Transverse colon (tissue), 4 donors: ENCODE measurements at regions not wholly inside any gene's neighbourhood (a gene's known extent, or its start where the extent isn't known, plus 50 kb on each side); places are given as distances from the start of the nearest gene placed in this dataset.
"Not testable (repeated sequence)": the region's sequence is repeated elsewhere in the genome, so short reads cannot be mapped to it uniquely, and the experiment has no call there.

ENCODE experiments used
- DNase-seq: peaks from one replicate; pipeline ENCODE4 v3.0.0-alpha.2; 2019
- H3K27ac ChIP-seq, 4 donors: fragments of 200-600 bp; sonication (generic); 2 replicates each; pipeline ENCODE4 v1.5.1; 2016 to 2018; ENCODE audit warnings: inconsistent platforms in 4 of 4
- H3K27me3 ChIP-seq: fragments of 200-600 bp; sonication (generic); 2 replicates; pipeline ENCODE4 v1.5.1; 2017; ENCODE audit warnings: inconsistent platforms
- H3K36me3 ChIP-seq, 4 donors: fragments of 200-600 bp; sonication (generic); 2 replicates each; pipeline ENCODE4 v1.5.1; 2017 to 2019; ENCODE audit warnings: inconsistent platforms in 4 of 4
- H3K4me1 ChIP-seq, 4 donors: fragments of 200-600 bp; sonication (generic); 2 replicates each; pipeline ENCODE4 v1.5.1; 2017 to 2020; ENCODE audit warnings: inconsistent platforms in 4 of 4
- H3K4me3 ChIP-seq, 4 donors: fragments of 200-600 bp; sonication (generic); 1 replicate in 1 of 4; 2 replicates in 3 of 4; pipeline versions ENCODE4 v1.5.1 to v1.6.1; 2017 to 2019; ENCODE audit warnings: inconsistent platforms in 4 of 4
- H3K9me3 ChIP-seq, 2 donors: fragments of 200-600 bp; sonication (generic); 2 replicates each; pipeline ENCODE4 v1.5.1; 2017 to 2019; ENCODE audit warnings: inconsistent platforms in 2 of 2
- EP300 ChIP-seq: sonication (generic); formaldehyde crosslinking; IDR thresholded peaks from one replicate; pipeline ENCODE4 v1.6.1; 2017; ENCODE audit warnings: antibody characterized with exemption, low read depth
- POLR2A ChIP-seq: fragments of 450-650 bp; IDR thresholded peaks from one replicate; pipeline ENCODE4 v1.6.1; 2016; ENCODE audit warnings: antibody characterized with exemption, mild to moderate bottlenecking, moderate library complexity
- POLR2AphosphoS5 ChIP-seq, 3 donors: sonication (generic); formaldehyde crosslinking; IDR thresholded peaks; one replicate each; pipeline ENCODE4 v1.6.1; 2016; ENCODE audit warnings: antibody characterized with exemption in 3 of 3
- WGBS, 2 donors: methylation state at CpG; one replicate each; pipeline ENCODE4 v1.1.5; 2018; ENCODE audit warnings: low coverage in 1 of 2; 5-methylcytosine and 5-hydroxymethylcytosine counted together
- in situ Hi-C, 4 donors: fragments of 200-750 bp; cut with MboI; loops; one replicate each; pipeline versions ENCODE4 v1.15.0 to v1.15.1; 2017; ENCODE audit warnings: low sequenced_read_pairs in 3 of 4, low pct_ligation_motif_present in 1 of 4, low pct_unique_long_range_greater_than_20kb in 1 of 4
- intact Hi-C: fragments of 100-400 bp; cut with DNase I; formaldehyde crosslinking; loops from one replicate; pipeline ENCODE4 v1.15.1; 2023; ENCODE audit warnings: low total_unique reads
- TF ChIP-seq, protein P1 (sequence below), 5 experiments: fragments of 200-600 bp in 3 of 5; fragments of 450-650 bp in 2 of 5; sonication (generic) in 3 of 5; IDR thresholded peaks; 1 replicate in 2 of 5; 2 replicates in 3 of 5; pipeline ENCODE4 v1.5.1; 2016 to 2017; ENCODE audit warnings: antibody characterized with exemption in 5 of 5, inconsistent platforms in 3 of 5, mild to moderate bottlenecking in 2 of 5, moderate library complexity in 1 of 5

DNA sequence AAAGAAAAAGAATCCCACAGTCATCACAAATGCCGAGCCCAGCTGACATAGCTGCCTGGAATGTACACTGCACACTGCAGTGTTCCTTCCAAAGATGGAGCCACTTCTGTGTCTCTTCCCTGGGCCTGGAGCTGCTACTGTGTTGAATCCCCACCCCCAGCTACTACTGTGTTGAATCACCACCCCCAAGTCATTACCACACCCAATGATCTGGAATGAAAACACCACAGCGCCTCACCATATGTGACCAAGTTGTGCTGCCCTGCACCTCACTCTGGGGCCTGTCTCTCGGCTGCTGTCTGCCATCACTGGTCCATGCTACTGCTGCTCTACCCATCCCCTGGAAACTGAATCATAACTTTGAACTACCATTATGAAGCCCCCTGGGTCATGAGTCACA is 861.2 kb downstream of the UQCRFS1 start:
- Histone ChIP-seq H3K4me3 (no peak overlapping the region), H3K4me1 (no peaks in the 10 kb centered on the region), H3K36me3 (no peaks in the 10 kb centered on the region), H3K9me3 (no peaks in the 10 kb centered on the region), H3K27ac (no peak overlapping the region), H3K27me3 (no peaks in the 10 kb centered on the region)
- intact Hi-C loops (no loop called here), in situ Hi-C loops (no loop called here)
- 74 to 75% methylated on average over 1 to 3 of the region's 3 CpGs for WGBS, 2 donors
- no peak for TF ChIP-seq POLR2A
- TF ChIP-seq POLR2AphosphoS5 (IDR thresholded peaks at IDR 0.05): no peak
- no peak for TF ChIP-seq EP300
- TF ChIP-seq, protein P1, sequence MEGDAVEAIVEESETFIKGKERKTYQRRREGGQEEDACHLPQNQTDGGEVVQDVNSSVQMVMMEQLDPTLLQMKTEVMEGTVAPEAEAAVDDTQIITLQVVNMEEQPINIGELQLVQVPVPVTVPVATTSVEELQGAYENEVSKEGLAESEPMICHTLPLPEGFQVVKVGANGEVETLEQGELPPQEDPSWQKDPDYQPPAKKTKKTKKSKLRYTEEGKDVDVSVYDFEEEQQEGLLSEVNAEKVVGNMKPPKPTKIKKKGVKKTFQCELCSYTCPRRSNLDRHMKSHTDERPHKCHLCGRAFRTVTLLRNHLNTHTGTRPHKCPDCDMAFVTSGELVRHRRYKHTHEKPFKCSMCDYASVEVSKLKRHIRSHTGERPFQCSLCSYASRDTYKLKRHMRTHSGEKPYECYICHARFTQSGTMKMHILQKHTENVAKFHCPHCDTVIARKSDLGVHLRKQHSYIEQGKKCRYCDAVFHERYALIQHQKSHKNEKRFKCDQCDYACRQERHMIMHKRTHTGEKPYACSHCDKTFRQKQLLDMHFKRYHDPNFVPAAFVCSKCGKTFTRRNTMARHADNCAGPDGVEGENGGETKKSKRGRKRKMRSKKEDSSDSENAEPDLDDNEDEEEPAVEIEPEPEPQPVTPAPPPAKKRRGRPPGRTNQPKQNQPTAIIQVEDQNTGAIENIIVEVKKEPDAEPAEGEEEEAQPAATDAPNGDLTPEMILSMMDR (IDR thresholded peaks at IDR 0.05): no peak
- DNase-seq: no peak

DNA sequence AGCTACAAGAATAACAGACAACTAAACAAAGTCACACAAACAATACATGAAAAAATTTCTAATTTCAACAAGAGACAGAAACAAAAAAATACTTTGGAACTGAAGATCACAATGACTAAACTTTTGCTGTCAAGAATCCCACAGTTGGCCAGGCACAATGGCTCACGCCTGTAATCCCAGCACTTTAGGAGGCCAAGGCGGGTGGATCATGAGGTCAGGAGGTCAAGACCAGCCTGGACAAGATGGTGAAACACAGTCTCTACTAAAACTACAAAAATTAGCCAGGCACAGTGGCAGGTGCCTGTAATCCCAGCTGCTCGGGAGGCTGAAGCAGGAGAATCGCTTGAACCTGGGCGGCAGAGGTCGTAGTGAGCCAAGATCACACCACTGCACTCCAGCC is 861.6 kb downstream of the UQCRFS1 start:
- H3K27ac ChIP-seq, in situ Hi-C loops, H3K4me1 ChIP-seq, H3K4me3 ChIP-seq, DNase-seq, H3K27me3 ChIP-seq, H3K36me3 ChIP-seq, intact Hi-C loops, H3K9me3 ChIP-seq: not testable (repeated sequence)
- 84 to 91% methylated on average over 6 of the region's 6 CpGs for WGBS, 2 donors

DNA sequence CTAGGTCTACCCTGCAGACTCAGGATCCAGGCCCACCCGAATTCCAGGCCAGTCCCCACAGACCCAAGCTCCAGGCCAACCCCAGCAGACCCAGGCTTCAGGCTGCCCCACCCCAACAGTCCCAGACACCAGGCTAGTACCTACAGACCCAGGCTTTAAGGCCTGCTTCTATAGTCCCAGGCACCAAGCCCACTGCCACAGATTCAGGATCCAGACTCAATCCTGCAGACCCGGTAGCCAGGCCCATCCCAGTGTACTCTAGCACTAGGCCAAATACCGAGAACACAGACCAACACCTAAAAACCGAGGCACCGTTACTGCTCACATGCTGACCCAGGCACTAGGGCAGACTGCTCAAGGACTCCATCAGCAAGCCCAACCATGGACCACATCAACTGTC is 862.3 kb downstream of the UQCRFS1 start:
- intact Hi-C loops: no loop called here
- 50% methylated on average over 2 of the region's 5 CpGs; no CpG with 5 or more reads in 1 of the 2 donors for WGBS, 2 donors
- Histone ChIP-seq H3K9me3 (no peaks in the 10 kb centered on the region), H3K4me3 (no peak overlapping the region), H3K4me1 (no peaks in the 10 kb centered on the region), H3K27me3 (no peaks in the 10 kb centered on the region), H3K27ac (no peak overlapping the region), H3K36me3 (no peaks in the 10 kb centered on the region)
- no peak for DNase-seq
- in situ Hi-C loops: no loop called here
- TF ChIP-seq, protein P1 (IDR thresholded peaks at IDR 0.05): no peak
- no peak for TF ChIP-seq POLR2AphosphoS5 (IDR thresholded peaks at IDR 0.05)
- TF ChIP-seq POLR2A: no peak
- TF ChIP-seq EP300: no peak

DNA sequence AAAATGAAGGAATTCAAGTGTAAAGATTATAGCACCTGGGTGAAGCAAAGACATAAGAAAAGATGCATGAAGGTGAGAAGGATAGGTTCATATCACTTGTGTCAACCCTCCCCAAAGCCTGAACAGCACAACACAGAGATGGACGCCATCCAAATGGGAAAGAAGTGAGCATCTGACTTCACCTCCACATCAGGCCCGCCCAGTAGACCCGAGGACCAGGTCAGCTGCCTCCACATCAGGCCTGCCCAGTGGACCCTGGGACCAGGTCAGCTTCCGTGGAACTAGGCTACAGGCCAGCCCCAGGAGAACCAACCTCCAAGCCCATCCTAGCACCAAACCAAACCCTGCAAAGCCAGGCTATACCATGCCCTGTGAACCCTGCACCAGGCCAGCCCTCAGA is 862.9 kb downstream of the UQCRFS1 start:
- Histone ChIP-seq H3K9me3 (no peaks in the 10 kb centered on the region), H3K27me3 (no peaks in the 10 kb centered on the region), H3K4me3 (no peak overlapping the region), H3K4me1 (no peaks in the 10 kb centered on the region), H3K36me3 (no peaks in the 10 kb centered on the region), H3K27ac (no peak overlapping the region)
- intact Hi-C loops (no loop called here), in situ Hi-C loops (no loop called here)
- no peak for DNase-seq
- 80% methylated on average over 4 of the region's 4 CpGs; no CpG with 5 or more reads in 1 of the 2 donors for WGBS, 2 donors
- TF ChIP-seq POLR2A (no peak), POLR2AphosphoS5 (IDR thresholded peaks at IDR 0.05) (no peak), EP300 (no peak)
- TF ChIP-seq, protein P1 (IDR thresholded peaks at IDR 0.05): no peak

DNA sequence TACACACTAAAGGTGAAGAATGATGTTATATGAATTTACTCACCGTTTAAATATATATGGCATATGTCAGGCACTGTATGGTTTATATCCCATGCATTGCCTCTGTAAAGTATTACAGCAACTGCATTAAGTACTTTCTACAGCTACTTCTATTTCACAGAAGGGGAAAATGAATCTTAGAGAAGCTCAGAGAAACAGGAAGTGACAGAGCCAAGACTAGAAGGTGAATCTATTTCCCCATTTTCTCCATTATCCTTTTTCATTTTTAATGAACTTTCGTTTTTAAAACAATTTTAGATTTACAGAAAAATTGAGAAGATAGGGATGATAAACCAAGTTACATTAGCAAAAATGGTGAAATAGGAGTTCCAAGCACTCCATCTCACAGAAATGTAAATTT is 863.3 kb downstream of the UQCRFS1 start:
- Histone ChIP-seq H3K4me3 (no peak overlapping the region), H3K27ac (no peak overlapping the region), H3K4me1 (no peaks in the 10 kb centered on the region), H3K27me3 (no peaks in the 10 kb centered on the region), H3K9me3 (no peaks in the 10 kb centered on the region), H3K36me3 (no peaks in the 10 kb centered on the region)
- in situ Hi-C loops: no loop called here
- no peak for DNase-seq
- intact Hi-C loops: no loop called here
- TF ChIP-seq POLR2A (no peak), POLR2AphosphoS5 (IDR thresholded peaks at IDR 0.05) (no peak), EP300 (no peak)
- TF ChIP-seq, protein P1 (IDR thresholded peaks at IDR 0.05): no peak
- WGBS, 2 donors: 65 to 70% methylated on average over 2 of the region's 2 CpGs
